HepG2 (cell line): ENCODE measurements at regions not wholly inside any gene's neighbourhood (a gene's known extent, or its start where the extent isn't known, plus 50 kb on each side); places are given as distances from the start of the nearest gene placed in this dataset.
"Not testable (repeated sequence)": the region's sequence is repeated elsewhere in the genome, so short reads cannot be mapped to it uniquely, and the experiment has no call there.

Experiments used
- ATAC-seq: fragments of 200-7000 bp; cut with Tn5 transposase; 3 replicates; pipeline ENCODE4 v1.9.1; 2020; ENCODE audit warnings: mild to moderate bottlenecking, moderate library complexity
- BruUV-seq: library from RNA; stranded (reverse); fragments of 400-500 nt; replicated peaks from 2 replicates; lab custom pipeline; 2021; lab: Mats Ljungman, UMichigan
- CTCF ChIA-PET: fragments of 300-600 bp; formaldehyde crosslinking; extraction: SDS; loops from one replicate; lab custom pipeline; 2021; ENCODE audit warnings: low total read pairs, inconsistent platforms, low intra/inter-chr PET ratio; lab: Yijun Ruan, JAX
- POLR2A ChIA-PET: fragments of 350-600 bp; sonication (Branson Sonifier 250); formaldehyde crosslinking; loops from one replicate; lab custom pipeline; 2020; ENCODE audit warnings: antibody characterized with exemption, inconsistent platforms; lab: Yijun Ruan, JAX
- DNase-seq: peaks from one replicate; pipeline ENCODE4 v3.0.0-alpha.2; 2015; ENCODE audit warnings: low spot score
- FAIRE-seq: peaks from 3 replicates; lab custom pipeline; 2011; peaks lifted over from hg19 to GRCh38; lab: Jason Lieb, UNC
- H2AFZ ChIP-seq: one replicate; pipeline ENCODE4 v1.6.1; 2011; ENCODE audit warnings: low read length, inconsistent platforms
- H3K27ac ChIP-seq: fragments of 300-600 bp; 3 replicates; pipeline ENCODE4 v1.8.0; 2011; ENCODE audit warnings: mixed run types, mild to moderate bottlenecking, mixed read lengths, low read length, inconsistent platforms; ENCODE audit not compliant: insufficient read depth; ENCODE audit errors: extremely low read length
- H3K27me3 ChIP-seq, 2 experiments: fragments of 200-600 bp in 1 of 2; 2 replicates in 1 of 2; 3 replicates in 1 of 2; pipeline versions ENCODE4 v1.6.0 to v1.8.0; 2011; ENCODE audit warnings: low read length in 2 of 2, mild to moderate bottlenecking in 2 of 2, moderate library complexity in 2 of 2, inconsistent platforms in 1 of 2; ENCODE audit not compliant: insufficient read depth in 2 of 2, control insufficient read depth in 1 of 2
- H3K36me3 ChIP-seq, 2 experiments: fragments of 200-600 bp in 1 of 2; replicated peaks in 1 of 2; 2 replicates in 1 of 2; 3 replicates in 1 of 2; pipeline versions ENCODE4 v1.5.1 to v1.8.0; 2011; ENCODE audit warnings: low read length in 2 of 2, inconsistent platforms in 1 of 2; ENCODE audit not compliant: insufficient read depth in 2 of 2, control insufficient read depth in 1 of 2
- H3K4me1 ChIP-seq: 2 replicates; pipeline ENCODE4 v1.5.1; 2012; ENCODE audit warnings: low read length, inconsistent platforms; ENCODE audit not compliant: insufficient read depth
- H3K4me2 ChIP-seq: 2 replicates; pipeline ENCODE4 v1.6.0; 2011; ENCODE audit warnings: low read depth, low read length, inconsistent platforms
- H3K4me3 ChIP-seq, 3 experiments: fragments of 200-600 bp in 1 of 3; sonication (generic), shearing (Covaris generic) in 1 of 3; replicated peaks in 1 of 3; 2 replicates each; pipeline ENCODE4 v1.5.1; 2011 to 2016; ENCODE audit warnings: low read length in 3 of 3, inconsistent platforms in 2 of 3, low read depth in 2 of 3, mild to moderate bottlenecking in 2 of 3, control low read depth in 1 of 3, mixed read lengths in 1 of 3; ENCODE audit not compliant: insufficient read depth in 1 of 3
- H3K79me2 ChIP-seq: one replicate; pipeline ENCODE4 v1.6.1; 2011; ENCODE audit warnings: low read length, inconsistent platforms; ENCODE audit not compliant: insufficient read depth
- H3K9ac ChIP-seq: 2 replicates; pipeline ENCODE4 v1.6.0; 2011; ENCODE audit warnings: mild to moderate bottlenecking, low read depth, low read length, inconsistent platforms; ENCODE audit not compliant: insufficient read depth
- H3K9me3 ChIP-seq: 2 replicates; pipeline ENCODE4 v1.5.1; 2012; ENCODE audit warnings: mild to moderate bottlenecking, low read length
- H4K20me1 ChIP-seq: 2 replicates; pipeline ENCODE4 v1.6.0; 2011; ENCODE audit warnings: inconsistent platforms, mild to moderate bottlenecking, low read length, moderate library complexity; ENCODE audit not compliant: insufficient read depth
- ARID5B ChIP-seq: IDR thresholded peaks from 2 replicates; pipeline ENCODE4 v1.4.0; 2020; ENCODE audit warnings: mild to moderate bottlenecking, missing genetic modification reagents
- FOXA1 ChIP-seq, 2 experiments: fragments of 450-650 bp in 1 of 2; sonication (generic) in 1 of 2; formaldehyde crosslinking in 1 of 2; IDR thresholded peaks; 2 replicates each; pipeline versions ENCODE4 v1.4.0 to v1.6.1; 2016 to 2020; ENCODE audit warnings: missing genetic modification reagents in 1 of 2
- FOXA3 ChIP-seq: IDR thresholded peaks from 2 replicates; pipeline ENCODE4 v1.6.1; 2016; ENCODE audit warnings: missing genetic modification reagents, missing compliant biosample characterization
- FOXP1 ChIP-seq, 2 experiments: fragments of 450-650 bp in 1 of 2; IDR thresholded peaks; 2 replicates each; pipeline ENCODE4 v1.6.1; 2017 to 2018; ENCODE audit warnings: antibody characterized with exemption in 1 of 2
- GABPB1 ChIP-seq: IDR thresholded peaks from 2 replicates; pipeline ENCODE4 v1.6.1; 2016; ENCODE audit warnings: mild to moderate bottlenecking, missing genetic modification reagents, moderate library complexity, missing compliant biosample characterization
- GATAD2A ChIP-seq: IDR thresholded peaks from 2 replicates; pipeline ENCODE4 v1.6.1; 2016
- HNF4A ChIP-seq: sonication (generic); formaldehyde crosslinking; IDR thresholded peaks from 2 replicates; pipeline ENCODE4 v1.4.0; 2020; ENCODE audit warnings: missing genetic modification reagents
- NFRKB ChIP-seq: fragments of 450-650 bp; IDR thresholded peaks from 2 replicates; pipeline ENCODE4 v1.6.1; 2017
- SETDB1 ChIP-seq: sonication (generic); formaldehyde crosslinking; IDR thresholded peaks from 2 replicates; pipeline ENCODE4 v1.5.1; 2020; ENCODE audit warnings: missing genetic modification reagents, mild to moderate bottlenecking, borderline replicate concordance
- SOX13 ChIP-seq, 3 experiments: fragments of 450-650 bp in 1 of 3; sonication (generic) in 1 of 3; formaldehyde crosslinking in 1 of 3; IDR thresholded peaks in 2 of 3; conservative IDR thresholded peaks in 1 of 3; 2 replicates each; pipeline versions ENCODE4 v1.5.0 to v1.6.1; 2016 to 2020; ENCODE audit warnings: antibody characterized with exemption in 1 of 3, mild to moderate bottlenecking in 1 of 3, missing compliant biosample characterization in 1 of 3, missing genetic modification reagents in 1 of 3, moderate library complexity in 1 of 3
- ZGPAT ChIP-seq: IDR thresholded peaks from 2 replicates; pipeline ENCODE4 v1.6.1; 2016; ENCODE audit warnings: mild to moderate bottlenecking
- ZMYM3 ChIP-seq: sonication (generic); formaldehyde crosslinking; IDR thresholded peaks from 2 replicates; pipeline ENCODE4 v1.5.1; 2020; ENCODE audit warnings: mild to moderate bottlenecking, missing genetic modification reagents
- ZNF281 ChIP-seq: sonication (generic); formaldehyde crosslinking; IDR thresholded peaks from 2 replicates; pipeline ENCODE4 v1.4.0; 2020; ENCODE audit warnings: missing genetic modification reagents, borderline replicate concordance
- WGBS: methylation state at CpG from one replicate; pipeline ENCODE4 v1.1.6; 2017; ENCODE audit warnings: low lambda C conversion rate; 5-methylcytosine and 5-hydroxymethylcytosine counted together
- in situ Hi-C: cut with HindIII; loops from 2 replicates; pipeline ENCODE4 v1.10.0; 2017; ENCODE audit warnings: low pct_unique_long_range_greater_than_20kb; ENCODE audit not compliant: extremely low pct_ligation_motif_present
- intact Hi-C: fragments of 100-400 bp; cut with micrococcal nuclease; formaldehyde crosslinking; loops from one replicate; pipeline ENCODE4 v1.10.0; 2022; ENCODE audit not compliant: unreplicated experiment

GRCh38 chr9:22217254-22217653 lies 208.1 kb upstream of the CDKN2B start (continued):
- TF ChIP-seq ZMYM3 (CRISPR knock-in tag) (no peak), SOX13 (IDR thresholded peaks at IDR 0.05) (no peak), SOX13 (CRISPR knock-in tag; conservative IDR thresholded peaks at IDR 0.05 in 1 of 2, IDR thresholded peaks at IDR 0.05 in 1 of 2) (no peak), NFRKB (no peak)

GRCh38 chr9:22225856-22226255 lies 216.8 kb upstream of the CDKN2B start:
- DNase-seq; H3K4me2 ChIP-seq; H2AFZ ChIP-seq; H3K4me1 ChIP-seq; BruUV-seq; H3K9ac ChIP-seq; H3K4me3 ChIP-seq; CTCF ChIA-PET; POLR2A ChIA-PET; in situ Hi-C loops; H3K27ac ChIP-seq; H3K36me3 ChIP-seq; intact Hi-C loops; H3K79me2 ChIP-seq; FAIRE-seq; H4K20me1 ChIP-seq; H3K27me3 ChIP-seq; H3K9me3 ChIP-seq; ATAC-seq; TF ChIP-seq FOXP1, FOXA1 (IDR thresholded peaks at IDR 0.05): not testable (repeated sequence)
- WGBS: 16% methylated on average over 7 of the region's 9 CpGs
- TF ChIP-seq SETDB1 (CRISPR knock-in tag): peak; percentile 41; the same call in 1 of the 2 replicates
- TF ChIP-seq GATAD2A (CRISPR knock-in tag): 0 out of 2 replicates have a peak, but pooled peaks have one; percentile 23
- TF ChIP-seq FOXP1 (CRISPR knock-in tag; IDR thresholded peaks at IDR 0.05): peak; percentile 58
- TF ChIP-seq FOXA1 (CRISPR knock-in tag; IDR thresholded peaks at IDR 0.05): peak; percentile 47; the same call in 1 of the 2 replicates
- TF ChIP-seq ARID5B (CRISPR knock-in tag): peak; percentile 52; the same call in 1 of the 2 replicates
- 0 out of 2 replicates have a peak, but pooled peaks have one; percentile 5 for TF ChIP-seq HNF4A (CRISPR knock-in tag)
- peak; percentile 75 for TF ChIP-seq FOXA3 (CRISPR knock-in tag)
- TF ChIP-seq ZGPAT: peak; percentile 24; the same call in 1 of the 2 replicates
- TF ChIP-seq ZNF281: peak; percentile 93
- 0 out of 2 replicates have a peak, but pooled peaks have one; percentile 19 for TF ChIP-seq GABPB1
